GM21447 (cell line): ENCODE measurements at regions not wholly inside any gene's neighbourhood (a gene's known extent, or its start where the extent isn't known, plus 50 kb on each side); places are given as distances from the start of the nearest gene placed in this dataset.
"Not testable (repeated sequence)": the region's sequence is repeated elsewhere in the genome, so short reads cannot be mapped to it uniquely, and the experiment has no call there.

Experiments
- ATAC-seq: cut with Tn5 transposase; IDR thresholded peaks from one replicate; pipeline ENCODE4 v1.9.1; 2021; ENCODE audit not compliant: unreplicated experiment

DNA sequence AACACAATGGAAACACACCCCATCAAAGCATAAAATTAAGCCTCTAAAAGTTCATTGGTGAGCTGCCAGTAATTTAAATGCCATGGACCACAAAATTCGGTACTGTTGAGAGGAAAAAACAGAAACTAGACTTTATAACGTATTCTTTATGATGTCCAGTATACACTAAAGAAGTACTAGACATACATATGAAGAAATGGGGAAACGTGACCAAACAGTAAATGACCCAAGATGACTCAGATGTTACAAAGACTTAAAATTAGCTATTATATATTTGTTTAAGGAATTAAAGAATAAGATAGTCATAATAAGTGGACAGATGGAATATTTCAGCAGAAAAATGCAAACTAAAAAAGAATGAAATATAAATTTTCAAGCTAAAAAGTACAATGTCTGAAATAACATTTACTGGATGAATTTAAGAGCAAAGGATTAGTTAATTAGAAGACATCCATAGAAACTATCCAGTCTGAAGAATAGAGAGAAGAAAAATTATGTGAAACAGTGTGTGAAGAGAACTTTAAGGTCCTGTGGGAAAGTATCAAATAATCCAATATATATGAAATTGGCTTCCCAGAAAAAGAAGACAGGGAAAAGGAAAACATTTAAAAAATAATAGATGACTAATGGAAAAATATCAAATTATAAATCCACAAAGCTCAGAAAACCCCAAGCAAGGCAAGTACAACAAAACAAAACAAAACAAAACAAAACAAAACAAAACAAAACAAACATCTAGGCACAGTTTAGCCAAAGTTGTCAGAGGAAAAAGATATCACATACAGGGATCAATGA lies 69.4 kb downstream of the SAMD9 start:
- no peak for ATAC-seq

DNA sequence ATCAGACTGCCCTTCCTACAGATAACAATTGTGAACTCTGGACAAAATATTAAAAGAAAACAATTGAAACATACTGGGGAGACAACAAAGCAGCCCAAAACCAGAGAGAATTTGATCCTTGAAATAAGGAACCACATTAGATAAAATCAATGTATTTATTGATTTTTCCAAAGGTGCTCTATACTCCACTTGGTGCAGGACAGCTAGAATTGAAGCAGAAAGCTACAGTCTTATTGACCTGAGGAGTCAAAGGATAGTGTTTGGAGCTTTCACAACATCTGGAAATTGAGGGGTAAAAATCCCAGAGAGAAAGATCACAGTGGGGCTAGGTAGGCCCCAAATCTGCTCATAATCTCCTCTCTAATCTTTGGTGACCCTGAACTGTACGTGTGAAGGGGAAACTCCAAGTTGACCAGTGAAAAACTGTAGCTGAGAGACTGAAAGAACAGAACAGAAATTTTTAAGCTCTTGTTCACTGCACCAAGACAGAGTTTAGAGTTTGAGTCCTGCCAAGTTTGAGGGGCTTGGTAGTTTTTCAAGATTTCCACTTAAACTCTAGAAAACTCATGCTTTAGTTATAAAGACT lies 70.2 kb downstream of the SAMD9 start:
- no peak for ATAC-seq

DNA sequence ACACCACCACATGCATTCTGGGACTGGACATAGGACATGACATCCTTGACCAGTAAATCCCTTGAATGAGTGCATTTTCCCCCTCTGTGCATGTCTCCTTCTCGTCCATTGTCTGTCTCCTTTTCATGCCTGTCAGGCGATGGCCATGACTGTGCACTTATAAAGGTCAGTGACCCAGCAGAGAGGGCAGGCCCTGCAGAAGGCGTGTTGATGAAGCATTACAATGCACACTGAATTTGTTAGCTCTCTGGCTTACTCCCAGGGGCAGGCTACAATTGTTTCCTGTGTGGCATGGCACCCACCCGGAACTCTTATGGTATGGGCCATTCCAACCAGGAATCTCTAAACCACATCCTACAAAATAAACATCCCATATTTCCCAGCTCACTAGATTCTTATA lies 71.1 kb downstream of the SAMD9 start:
- no peak for ATAC-seq

DNA sequence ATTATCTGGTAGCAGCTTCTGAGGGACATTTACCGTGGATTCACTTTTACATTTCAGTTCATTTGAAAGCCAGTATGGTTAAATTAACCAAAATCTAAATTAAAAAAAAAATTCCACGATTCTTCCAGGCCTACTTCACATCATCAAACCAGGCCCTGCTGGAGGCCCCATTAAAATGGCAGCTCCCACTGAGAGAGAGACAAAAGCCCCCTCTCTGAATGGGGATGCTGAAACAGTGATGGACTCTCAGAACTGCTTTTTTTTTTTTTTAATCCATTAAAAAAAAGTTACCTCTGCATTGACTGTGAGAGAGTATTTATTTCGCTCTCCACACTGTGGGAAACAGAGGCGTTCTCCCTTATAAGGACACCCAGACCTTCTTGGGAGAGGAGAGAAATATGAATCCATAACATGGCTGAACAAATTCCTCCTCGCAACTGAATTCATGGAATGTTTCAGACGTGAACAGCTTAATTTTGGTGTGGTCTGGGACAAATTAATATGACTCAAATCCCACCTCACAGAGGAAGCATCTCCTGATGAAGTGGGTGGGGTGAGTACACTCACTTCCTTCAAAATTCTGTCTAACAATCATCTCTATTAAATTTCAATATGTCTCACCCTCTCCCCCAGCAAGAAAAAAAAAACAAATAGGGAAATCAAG lies 73.5 kb downstream of the SAMD9 start:
- ATAC-seq, result no peak

DNA sequence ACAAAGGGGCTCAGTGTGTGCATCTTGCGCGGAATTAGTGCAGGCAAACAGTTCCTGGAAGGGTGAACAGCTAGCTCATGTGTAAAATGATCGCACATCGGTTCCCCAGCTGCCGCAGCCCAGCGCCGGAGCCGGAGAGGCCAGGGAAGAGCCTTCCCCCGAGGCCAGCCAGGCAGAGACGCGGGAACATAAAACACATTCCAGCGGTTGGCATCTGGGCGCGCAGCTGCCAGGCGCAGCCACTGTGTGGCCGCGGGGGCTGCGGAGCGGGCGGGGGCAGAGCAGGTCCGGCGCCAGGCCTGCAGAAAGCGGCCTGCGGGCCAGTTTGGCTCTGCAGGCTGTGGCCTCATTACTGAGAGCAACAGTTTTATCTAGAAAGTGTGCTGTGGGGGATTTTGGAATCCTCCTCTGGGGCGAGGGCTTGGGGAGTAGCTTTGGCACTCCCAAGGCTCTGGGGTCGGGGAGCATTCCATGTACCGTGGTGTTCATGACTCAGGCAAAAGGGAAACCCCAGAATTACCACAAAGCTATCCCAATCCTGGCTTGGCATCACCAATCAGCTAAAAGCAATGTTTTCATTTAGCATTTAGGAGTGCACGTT lies 74.3 kb downstream of the SAMD9 start:
- no peak for ATAC-seq

DNA sequence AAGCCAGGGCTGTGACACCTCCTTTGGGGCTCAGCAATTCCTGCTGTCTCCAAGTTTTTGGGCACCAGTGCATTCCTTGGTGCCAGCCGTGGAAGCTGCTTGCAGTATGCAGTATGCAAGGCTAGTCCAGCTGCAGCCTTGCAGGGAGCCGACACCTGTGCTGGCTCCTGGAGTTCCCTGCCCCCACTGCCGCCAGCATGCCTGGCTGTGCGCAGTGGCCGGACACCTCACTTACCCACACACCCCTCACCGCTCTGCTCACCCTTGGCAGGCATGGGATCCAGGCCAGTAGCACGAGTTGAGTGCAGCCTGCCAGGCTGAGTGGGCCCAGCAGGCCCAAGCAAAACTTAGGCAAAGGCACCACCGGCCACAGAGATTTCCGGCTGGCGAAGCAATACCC lies 77.4 kb downstream of the SAMD9 start:
- ATAC-seq, result no peak

DNA sequence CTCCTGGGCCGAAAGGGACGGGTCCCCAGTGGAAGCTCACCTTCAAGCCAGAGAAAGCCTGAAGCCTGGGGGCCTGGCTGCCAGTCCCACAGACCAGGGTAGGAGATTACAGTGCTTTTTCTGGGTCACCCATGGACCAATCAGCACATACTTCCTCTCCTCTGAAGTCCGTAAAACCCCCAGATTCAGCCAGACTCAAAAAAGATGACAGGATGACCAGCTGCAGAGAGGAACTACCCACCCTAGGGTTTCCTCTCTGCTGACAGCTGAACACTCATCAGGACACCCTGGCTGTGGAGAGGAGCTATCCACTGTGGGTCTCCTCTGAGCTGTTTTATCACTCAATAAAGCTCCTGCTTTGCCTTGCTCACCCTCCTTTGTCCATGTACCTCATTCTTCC lies 78.0 kb downstream of the SAMD9 start:
- no peak for ATAC-seq

DNA sequence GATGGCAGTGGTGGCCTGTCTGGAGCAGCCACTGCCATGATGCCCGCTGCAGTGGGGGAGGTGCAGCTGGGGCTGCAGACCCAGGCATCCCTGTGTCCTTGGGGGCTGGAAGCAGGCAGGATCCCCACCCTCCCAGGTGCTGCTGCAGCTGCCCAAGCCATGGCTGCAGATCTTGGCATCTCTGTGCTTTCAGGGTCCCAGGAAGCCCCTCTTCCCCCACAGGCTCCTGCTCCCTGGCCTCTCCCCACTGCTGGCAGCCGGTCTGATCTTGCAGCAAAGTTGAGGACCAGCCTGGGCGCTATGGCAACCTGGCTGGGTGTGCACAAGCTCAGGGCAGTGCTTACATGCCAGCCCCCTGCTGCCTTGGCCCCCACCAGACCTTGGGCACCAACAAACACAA lies 78.5 kb downstream of the SAMD9 start:
- no peak for ATAC-seq

DNA sequence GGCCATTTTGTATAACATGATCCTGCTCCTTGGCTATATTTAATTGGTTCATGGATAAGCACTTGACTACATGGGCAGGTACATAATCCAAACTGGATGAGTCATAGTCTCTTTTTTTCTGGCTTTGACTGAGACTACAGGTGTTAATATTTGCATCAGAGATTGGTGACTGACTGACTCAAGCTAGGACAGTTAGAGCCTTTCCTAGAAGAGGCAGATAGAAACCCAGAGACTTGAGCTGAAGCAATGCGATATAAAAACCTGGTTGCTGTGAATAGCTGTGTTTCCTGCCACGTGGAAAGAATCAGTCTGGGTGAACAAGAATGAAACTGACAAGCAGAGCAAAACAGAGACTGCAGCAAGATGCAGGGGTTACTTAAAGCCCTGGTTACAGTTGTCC lies 81.0 kb downstream of the SAMD9 start:
- ATAC-seq, result peak; percentile 94

DNA sequence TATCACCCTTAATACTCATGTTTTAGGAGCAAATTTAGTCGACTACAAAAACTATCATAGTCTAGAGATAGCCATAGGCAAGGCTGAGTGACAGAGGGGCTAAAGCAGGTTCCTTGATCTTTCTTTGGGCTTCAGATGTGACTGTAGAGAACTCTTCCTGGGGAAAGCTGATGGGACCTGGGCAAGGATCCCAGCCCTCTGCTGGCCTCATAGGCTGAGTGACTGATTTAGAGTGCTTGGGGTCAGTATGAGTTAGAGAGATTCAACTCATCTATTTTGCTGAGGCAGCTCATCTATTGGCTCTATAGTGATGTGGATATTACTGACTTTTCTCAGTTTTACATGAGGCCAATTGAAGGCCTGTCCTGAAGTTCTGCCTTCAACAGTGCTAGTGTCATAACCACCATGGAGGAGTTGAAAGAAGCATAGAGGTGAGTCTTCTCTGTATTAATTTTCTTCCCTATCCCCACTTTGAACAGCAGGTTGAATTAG lies 81.6 kb downstream of the SAMD9 start:
- no peak for ATAC-seq

DNA sequence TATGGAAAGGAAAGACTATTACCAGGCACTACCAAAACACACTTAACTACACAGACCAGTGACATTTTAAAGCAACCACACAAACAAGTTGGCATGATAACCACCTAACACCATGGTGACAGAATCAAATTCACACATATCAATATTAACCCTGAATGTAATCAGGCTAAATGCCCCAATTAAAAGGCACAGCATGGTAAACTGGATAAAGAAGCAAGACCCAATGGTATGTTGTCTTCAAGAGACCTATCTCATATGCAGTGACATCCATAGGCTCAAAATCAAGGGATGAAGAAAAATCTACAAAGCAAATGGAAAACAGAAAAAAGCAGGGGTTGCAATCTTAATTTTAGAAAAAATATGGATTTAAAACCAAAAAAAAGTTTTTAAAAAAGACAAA lies 86.0 kb downstream of the SAMD9 start:
- ATAC-seq, result no peak

DNA sequence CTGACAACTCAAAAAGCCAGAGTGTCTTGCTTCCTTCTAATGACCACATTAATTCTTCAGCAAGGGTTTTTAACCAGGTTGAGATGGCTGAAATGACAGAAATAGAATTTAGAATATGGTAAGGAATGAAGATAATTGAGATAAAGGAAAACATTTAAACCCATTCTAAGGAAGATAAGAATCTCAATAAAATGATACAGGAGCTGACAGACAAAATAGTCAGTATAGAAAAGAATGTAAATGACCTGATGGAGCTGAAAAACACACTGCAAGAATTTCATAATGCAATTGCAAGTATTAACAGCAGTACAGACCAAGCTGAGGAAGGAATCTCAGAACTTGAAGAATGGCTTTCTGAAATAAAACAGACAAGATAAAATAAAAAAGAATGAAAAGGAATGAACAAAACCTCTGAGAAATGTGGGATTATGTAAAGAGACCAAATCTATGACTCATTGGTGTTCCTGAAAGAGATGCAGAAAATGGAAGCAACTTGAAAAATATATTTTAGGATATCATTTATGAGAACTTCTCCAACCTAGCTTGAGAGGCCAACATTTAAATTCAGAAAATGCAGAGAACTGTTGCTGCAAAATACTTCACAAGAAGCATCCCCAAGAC lies 87.1 kb downstream of the SAMD9 start:
- ATAC-seq, result no peak

DNA sequence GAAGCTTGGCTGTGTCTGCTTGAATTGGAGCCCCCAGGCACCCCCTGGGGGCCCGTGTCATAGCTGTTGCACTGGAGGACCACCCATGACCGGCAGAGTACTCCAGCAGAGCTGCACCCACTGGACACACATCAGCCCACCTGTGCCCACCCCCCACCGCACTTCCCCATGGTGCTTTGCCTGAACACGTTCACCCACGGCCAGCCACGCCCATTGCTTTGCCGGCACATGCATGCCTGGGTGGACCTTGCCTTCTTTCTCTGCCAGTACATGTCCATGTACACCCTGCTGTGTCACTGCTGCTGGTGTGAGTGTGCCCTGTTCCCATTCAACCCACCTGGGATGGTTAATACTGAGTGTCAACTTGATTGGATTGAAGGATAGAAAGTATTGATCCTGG lies 88.7 kb downstream of the SAMD9 start:
- no peak for ATAC-seq

DNA sequence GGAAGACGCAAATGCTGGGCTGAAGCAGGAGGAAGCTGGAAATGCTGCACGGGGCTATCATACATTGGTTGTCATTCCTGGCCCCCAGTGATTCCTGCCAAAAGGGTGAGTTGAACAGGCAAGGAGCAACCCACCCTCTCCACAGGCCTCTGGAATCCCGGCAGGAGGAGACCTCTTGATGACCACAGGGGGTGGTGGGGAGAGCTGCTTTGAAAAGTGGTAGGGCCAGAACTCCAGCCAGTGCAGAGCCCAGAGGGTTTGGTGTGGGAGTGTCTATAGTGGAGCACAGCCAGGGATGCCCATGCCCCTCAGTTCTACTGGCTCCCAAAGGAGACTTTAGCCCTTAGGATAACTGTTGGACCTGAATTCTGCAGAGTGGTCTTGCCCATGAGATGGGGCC lies 89.2 kb downstream of the SAMD9 start:
- ATAC-seq, result no peak

DNA sequence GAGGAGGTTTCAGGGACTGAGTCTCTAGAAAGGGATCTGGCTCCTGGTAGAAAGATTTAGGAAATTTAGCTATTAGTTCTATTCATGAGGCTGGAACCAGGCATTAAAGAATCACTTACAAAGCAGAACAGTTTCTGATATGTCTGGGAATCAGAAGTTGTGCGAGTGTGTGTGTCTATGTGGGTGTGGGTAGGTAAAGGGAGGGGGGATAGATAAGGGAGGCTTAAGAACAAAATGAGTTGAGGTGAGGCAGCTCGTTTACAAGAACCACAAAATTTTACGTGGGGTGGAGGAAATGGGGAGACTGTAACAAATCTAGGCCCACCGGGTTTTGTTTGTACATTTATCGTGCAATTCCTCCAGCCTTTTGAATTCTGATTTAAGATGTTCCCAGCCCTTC lies 90.7 kb downstream of the SAMD9 start:
- ATAC-seq, result no peak

DNA sequence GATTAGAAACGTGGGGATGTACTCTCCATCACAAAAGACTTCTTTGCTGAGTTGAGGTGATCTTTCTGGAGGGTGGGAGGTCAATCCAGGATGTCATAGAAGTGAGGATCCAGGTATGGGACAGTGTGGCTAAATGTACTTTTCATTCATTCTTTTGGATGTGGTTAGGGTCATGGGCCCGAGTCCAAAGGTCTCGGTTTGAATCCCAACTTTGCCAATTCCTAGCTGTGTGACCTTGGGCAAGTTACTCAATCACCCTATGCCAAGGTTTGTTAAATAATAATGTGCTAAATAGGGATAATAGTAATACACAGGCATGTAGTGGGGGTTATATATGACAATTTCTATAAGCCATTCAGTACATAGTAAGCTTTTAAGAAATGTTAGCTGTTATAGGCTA lies 91.4 kb downstream of the SAMD9 start:
- ATAC-seq, result no peak

DNA sequence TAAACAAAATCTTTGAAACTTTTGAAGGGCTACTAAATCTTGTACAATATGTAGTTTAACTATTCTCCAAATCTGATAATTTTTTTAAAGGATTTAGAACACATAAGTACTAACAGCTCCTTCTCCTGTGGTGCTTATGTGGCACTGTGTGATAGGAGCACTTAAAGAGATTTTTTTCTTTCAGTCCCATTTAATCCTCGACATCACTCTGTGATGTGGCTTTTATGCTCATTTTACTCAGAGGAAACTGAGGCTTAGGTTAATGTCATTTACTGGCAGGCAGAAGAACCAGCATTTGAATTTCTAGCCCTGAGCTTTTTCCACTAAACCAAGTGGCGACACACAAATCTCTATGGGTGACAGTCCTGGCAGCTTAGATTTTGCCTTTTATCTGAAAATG lies 92.4 kb downstream of the SAMD9 start:
- no peak for ATAC-seq

DNA sequence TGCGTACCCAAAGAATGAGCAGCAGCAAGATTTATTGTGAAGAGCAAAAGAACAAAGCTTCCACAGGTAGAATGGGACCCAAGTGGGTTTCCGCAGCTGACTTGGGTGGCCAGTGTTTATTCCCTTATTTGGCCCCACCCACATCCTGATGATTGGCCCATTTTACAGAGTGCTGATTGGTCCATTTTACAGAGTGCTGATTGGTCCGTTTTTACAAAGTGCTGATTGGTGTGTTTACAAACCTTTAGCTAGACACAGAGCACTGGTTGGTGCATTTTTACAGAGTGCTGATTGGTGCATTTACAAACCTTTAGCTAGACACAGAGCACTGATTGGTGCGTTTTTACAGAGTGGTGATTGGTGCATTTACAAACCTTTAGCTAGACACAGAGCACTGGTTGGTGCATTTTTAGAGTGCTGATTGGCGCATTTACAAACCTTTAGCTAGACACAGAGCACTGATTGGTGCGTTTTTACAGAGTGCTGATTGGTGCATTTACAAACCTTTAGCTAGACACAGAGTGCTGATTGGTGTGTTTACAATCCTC lies 94.8 kb downstream of the SAMD9 start:
- ATAC-seq, result not testable (repeated sequence)

DNA sequence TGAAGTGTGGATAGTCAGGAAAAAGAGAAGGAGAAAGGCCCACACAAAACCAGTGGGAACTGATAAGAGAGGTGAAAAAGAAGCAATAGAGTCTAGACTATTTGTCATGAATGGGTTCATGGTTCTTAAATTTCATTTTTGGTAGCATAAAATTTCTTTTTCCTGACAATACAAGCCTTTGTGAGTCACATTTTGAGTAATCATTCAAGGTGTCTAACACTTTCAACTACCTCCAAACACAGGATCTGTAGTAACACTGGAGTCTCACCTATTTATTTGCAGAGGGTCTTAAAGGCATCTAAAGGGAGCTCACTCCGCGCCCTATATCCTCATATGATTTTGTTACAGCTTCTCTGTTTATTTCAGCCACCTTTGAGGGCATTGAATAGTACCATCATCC lies 96.0 kb downstream of the SAMD9 start:
- ATAC-seq, result no peak

DNA sequence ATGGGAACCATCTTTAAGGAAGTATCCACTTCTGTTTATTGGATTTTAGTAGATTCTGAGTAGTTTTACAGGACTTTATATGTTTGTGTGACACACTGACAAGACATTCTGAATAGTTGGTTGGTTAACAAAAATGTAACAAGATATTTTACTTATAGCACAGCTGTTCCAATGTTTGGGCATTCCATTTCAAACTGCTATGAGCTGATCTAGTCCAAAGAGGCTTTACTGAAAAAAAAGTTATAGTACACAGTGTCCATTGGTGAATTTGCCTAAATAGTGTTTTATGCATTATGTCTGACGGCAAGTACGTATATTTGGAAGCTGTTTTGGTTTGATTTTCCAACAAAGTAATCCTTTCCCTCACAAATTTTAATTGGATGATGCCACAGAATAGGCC lies 99.1 kb downstream of the SAMD9 start:
- no peak for ATAC-seq
